ENCODE measurements at regions not wholly inside any gene's neighbourhood (a gene's known extent, or its start where the extent isn't known, plus 50 kb on each side); places are given as distances from the start of the nearest gene placed in this dataset.

DNA sequence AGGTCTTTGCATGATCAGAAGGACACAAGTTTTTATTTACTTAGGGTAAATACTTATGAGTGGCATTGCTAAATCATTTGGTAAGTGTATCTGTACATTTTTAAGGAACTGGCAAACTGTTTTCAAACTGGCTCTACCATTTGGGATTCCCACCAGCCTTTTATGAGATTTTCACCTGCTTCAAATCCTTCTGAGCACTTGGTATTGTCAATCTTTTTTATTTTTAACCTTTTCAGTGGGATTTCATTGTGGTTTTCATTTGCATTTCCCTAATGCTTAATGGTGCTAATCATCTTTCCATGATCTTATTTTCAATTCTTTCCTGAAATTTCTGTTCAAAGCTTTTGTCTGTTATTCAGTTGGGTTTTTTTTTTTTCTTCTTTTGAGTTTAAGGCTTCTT, 475.6 kb downstream of the MAN2A1 start:
- no peak for TF ChIP-seq CREB1 (CRISPR knock-in tag; IDR thresholded peaks at IDR 0.05; ENCODE audit: low read depth)
- no peak for TF ChIP-seq JUNB (IDR thresholded peaks at IDR 0.05; ENCODE audit: unreplicated experiment)
- TF ChIP-seq, protein P1, sequence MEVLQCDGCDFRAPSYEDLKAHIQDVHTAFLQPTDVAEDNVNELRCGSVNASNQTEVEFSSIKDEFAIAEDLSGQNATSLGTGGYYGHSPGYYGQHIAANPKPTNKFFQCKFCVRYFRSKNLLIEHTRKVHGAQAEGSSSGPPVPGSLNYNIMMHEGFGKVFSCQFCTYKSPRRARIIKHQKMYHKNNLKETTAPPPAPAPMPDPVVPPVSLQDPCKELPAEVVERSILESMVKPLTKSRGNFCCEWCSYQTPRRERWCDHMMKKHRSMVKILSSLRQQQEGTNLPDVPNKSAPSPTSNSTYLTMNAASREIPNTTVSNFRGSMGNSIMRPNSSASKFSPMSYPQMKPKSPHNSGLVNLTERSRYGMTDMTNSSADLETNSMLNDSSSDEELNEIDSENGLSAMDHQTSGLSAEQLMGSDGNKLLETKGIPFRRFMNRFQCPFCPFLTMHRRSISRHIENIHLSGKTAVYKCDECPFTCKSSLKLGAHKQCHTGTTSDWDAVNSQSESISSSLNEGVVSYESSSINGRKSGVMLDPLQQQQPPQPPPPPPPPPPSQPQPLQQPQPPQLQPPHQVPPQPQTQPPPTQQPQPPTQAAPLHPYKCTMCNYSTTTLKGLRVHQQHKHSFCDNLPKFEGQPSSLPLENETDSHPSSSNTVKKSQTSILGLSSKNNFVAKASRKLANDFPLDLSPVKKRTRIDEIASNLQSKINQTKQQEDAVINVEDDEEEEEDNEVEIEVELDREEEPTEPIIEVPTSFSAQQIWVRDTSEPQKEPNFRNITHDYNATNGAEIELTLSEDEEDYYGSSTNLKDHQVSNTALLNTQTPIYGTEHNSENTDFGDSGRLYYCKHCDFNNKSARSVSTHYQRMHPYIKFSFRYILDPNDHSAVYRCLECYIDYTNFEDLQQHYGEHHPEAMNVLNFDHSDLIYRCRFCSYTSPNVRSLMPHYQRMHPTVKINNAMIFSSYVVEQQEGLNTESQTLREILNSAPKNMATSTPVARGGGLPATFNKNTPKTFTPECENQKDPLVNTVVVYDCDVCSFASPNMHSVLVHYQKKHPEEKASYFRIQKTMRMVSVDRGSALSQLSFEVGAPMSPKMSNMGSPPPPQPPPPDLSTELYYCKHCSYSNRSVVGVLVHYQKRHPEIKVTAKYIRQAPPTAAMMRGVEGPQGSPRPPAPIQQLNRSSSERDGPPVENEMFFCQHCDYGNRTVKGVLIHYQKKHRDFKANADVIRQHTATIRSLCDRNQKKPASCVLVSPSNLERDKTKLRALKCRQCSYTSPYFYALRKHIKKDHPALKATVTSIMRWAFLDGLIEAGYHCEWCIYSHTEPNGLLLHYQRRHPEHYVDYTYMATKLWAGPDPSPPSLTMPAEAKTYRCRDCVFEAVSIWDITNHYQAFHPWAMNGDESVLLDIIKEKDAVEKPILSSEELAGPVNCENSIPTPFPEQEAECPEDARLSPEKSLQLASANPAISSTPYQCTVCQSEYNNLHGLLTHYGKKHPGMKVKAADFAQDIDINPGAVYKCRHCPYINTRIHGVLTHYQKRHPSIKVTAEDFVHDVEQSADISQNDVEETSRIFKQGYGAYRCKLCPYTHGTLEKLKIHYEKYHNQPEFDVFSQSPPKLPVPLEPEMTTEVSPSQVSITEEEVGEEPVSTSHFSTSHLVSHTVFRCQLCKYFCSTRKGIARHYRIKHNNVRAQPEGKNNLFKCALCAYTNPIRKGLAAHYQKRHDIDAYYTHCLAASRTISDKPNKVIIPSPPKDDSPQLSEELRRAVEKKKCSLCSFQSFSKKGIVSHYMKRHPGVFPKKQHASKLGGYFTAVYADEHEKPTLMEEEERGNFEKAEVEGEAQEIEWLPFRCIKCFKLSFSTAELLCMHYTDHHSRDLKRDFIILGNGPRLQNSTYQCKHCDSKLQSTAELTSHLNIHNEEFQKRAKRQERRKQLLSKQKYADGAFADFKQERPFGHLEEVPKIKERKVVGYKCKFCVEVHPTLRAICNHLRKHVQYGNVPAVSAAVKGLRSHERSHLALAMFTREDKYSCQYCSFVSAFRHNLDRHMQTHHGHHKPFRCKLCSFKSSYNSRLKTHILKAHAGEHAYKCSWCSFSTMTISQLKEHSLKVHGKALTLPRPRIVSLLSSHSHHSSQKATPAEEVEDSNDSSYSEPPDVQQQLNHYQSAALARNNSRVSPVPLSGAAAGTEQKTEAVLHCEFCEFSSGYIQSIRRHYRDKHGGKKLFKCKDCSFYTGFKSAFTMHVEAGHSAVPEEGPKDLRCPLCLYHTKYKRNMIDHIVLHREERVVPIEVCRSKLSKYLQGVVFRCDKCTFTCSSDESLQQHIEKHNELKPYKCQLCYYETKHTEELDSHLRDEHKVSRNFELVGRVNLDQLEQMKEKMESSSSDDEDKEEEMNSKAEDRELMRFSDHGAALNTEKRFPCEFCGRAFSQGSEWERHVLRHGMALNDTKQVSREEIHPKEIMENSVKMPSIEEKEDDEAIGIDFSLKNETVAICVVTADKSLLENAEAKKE (CRISPR knock-in tag; IDR thresholded peaks at IDR 0.05) = no peak
- no peak for TF ChIP-seq STAT1 (IDR thresholded peaks at IDR 0.05; ENCODE audit: unreplicated experiment)
- TF ChIP-seq ZNF331 (CRISPR knock-in tag; IDR thresholded peaks at IDR 0.05; ENCODE audit: low read depth) = no peak
- H2AFZ ChIP-seq = no peak overlapping the region

DNA sequence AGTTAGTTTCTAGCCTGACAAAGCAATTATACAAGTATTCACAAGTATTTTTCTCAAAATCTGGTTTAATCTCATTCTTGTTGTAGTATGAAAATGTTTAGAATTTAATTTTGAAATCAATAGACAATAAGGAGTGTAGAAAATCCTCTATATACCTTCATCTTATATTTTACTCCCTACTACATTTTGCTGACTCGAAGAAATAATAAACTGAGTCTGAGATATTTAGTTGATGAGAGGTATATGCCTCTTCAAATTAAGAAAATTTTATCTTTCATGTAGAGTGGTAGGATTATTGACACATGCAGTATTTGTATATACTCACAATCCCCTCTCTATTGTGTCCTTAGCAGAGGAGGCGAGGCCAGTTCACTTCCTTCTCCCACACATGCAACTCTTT, 477.7 kb downstream of the MAN2A1 start:
- H3K4me3 Mint-ChIP-seq = no peak overlapping the region
- H3F3A ChIP-seq (replicated peaks; ENCODE audit: low read depth) = no peaks in the 10 kb centered on the region
- no peaks in the 10 kb centered on the region for H3K9me2 ChIP-seq (ENCODE audit: insufficient read depth)
- no peaks in the 10 kb centered on the region for H3K36me3 Mint-ChIP-seq (ENCODE audit: low read depth)
- H3K4me2 ChIP-seq = no peak overlapping the region
- DNase-seq (ENCODE audit: low spot score) = no peak
- H3K27me3 Mint-ChIP-seq (ENCODE audit: insufficient read depth, low read depth, poor library complexity) = peaks cover 3% of the 10 kb centered on the region
- H3K27ac ChIP-seq (ENCODE audit: low read depth) = no peak overlapping the region
- H3K4me1 Mint-ChIP-seq = no peaks in the 10 kb centered on the region
- H3K79me2 ChIP-seq (replicated peaks; ENCODE audit: insufficient read depth) = no peaks in the 10 kb centered on the region
- H3K27me3 ChIP-seq (ENCODE audit: insufficient read depth) = no peaks in the 10 kb centered on the region
- no peaks in the 10 kb centered on the region for H4K20me1 ChIP-seq (replicated peaks; ENCODE audit: insufficient read depth)
- no peak overlapping the region for H3K4me3 ChIP-seq
- no peak overlapping the region for H3K27ac Mint-ChIP-seq
- H2AFZ ChIP-seq = no peak overlapping the region
- H3K9me3 Mint-ChIP-seq = peaks cover 11% of the 10 kb centered on the region; the same call in 2 of the 3 replicates
- no peaks in the 10 kb centered on the region for H3K36me3 ChIP-seq (ENCODE audit: insufficient read depth)
- no peaks in the 10 kb centered on the region for H3K4me1 ChIP-seq (ENCODE audit: insufficient read depth)
- no peak for ATAC-seq
- TF ChIP-seq CREB1 (CRISPR knock-in tag; IDR thresholded peaks at IDR 0.05; ENCODE audit: low read depth) (no peak), ZNF331 (CRISPR knock-in tag; IDR thresholded peaks at IDR 0.05; ENCODE audit: low read depth) (no peak), EZH2 (IDR thresholded peaks at IDR 0.05; ENCODE audit: low read depth, unreplicated experiment) (no peak)
- TF ChIP-seq, protein P2, sequence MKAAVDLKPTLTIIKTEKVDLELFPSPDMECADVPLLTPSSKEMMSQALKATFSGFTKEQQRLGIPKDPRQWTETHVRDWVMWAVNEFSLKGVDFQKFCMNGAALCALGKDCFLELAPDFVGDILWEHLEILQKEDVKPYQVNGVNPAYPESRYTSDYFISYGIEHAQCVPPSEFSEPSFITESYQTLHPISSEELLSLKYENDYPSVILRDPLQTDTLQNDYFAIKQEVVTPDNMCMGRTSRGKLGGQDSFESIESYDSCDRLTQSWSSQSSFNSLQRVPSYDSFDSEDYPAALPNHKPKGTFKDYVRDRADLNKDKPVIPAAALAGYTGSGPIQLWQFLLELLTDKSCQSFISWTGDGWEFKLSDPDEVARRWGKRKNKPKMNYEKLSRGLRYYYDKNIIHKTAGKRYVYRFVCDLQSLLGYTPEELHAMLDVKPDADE (IDR thresholded peaks at IDR 0.05) = no peak

More for the DNA sequence above, 475.6 kb downstream of the MAN2A1 start:
- H3K4me3 Mint-ChIP-seq = no peak overlapping the region
- DNase-seq (ENCODE audit: low spot score) (no peak), ATAC-seq (no peak)
- peaks cover 2% of the 10 kb centered on the region for H3K27me3 Mint-ChIP-seq (ENCODE audit: insufficient read depth, low read depth, poor library complexity)
- no peaks in the 10 kb centered on the region for H3K27me3 ChIP-seq (ENCODE audit: insufficient read depth)
- no peak overlapping the region for H3K27ac Mint-ChIP-seq
- H3K36me3 ChIP-seq (ENCODE audit: insufficient read depth) = no peaks in the 10 kb centered on the region
- no peaks in the 10 kb centered on the region for H4K20me1 ChIP-seq (replicated peaks; ENCODE audit: insufficient read depth)
- H3K9me3 Mint-ChIP-seq = peaks cover under 1% of the 10 kb centered on the region; the same call in 2 of the 3 replicates
- H3K79me2 ChIP-seq (replicated peaks; ENCODE audit: insufficient read depth) = no peaks in the 10 kb centered on the region
- no peaks in the 10 kb centered on the region for H3K36me3 Mint-ChIP-seq (ENCODE audit: low read depth)
- peaks cover 8% of the 10 kb centered on the region; the same call in 2 of the 3 replicates for H3K4me1 Mint-ChIP-seq
- no peak overlapping the region for H3K27ac ChIP-seq (ENCODE audit: low read depth)
- H3F3A ChIP-seq (replicated peaks; ENCODE audit: low read depth) = no peaks in the 10 kb centered on the region
- H3K4me2 ChIP-seq = no peak overlapping the region
- H3K4me3 ChIP-seq = no peak overlapping the region
- H3K9me2 ChIP-seq (ENCODE audit: insufficient read depth) = no peaks in the 10 kb centered on the region
- H3K4me1 ChIP-seq (ENCODE audit: insufficient read depth) = peaks cover 9% of the 10 kb centered on the region; the same call in 1 of the 2 replicates

Data from GM23338 (cell line).